HG03442 (cell line): ENCODE measurements at regions not wholly inside any gene's neighbourhood (a gene's known extent, or its start where the extent isn't known, plus 50 kb on each side); places are given as distances from the start of the nearest gene placed in this dataset.

Experiments used
- ATAC-seq: cut with Tn5 transposase; IDR thresholded peaks from one replicate; pipeline ENCODE4 v1.9.1; 2021; ENCODE audit warnings: mild to moderate bottlenecking, moderate library complexity; ENCODE audit not compliant: unreplicated experiment

GRCh38 chr1:104440011-104440410 is 690.3 kb downstream of the AMY1C start:
- no peak for ATAC-seq

DNA sequence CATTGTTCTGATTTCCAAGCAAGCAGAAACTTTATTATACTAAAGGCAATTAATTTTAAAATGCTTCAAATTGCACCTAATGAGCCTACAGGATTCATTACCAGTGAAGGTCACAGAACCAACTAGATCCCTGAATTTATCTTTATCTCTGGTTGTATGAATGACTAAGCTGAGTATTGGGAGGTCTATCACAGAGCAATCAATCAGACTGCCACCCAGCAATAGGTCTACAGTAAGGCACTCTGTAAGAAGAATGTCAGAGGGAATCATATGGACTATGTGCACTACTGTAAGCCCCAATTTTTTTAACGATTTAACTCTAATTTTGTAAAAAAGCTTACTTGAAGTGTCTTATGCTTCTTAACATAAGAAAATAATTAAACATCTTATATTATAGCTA is 707.0 kb downstream of the AMY1C start:
- no peak for ATAC-seq

- no peak for ATAC-seq
Measured at GRCh38 chr1:104459886-104460285, 710.2 kb downstream of the AMY1C start.

DNA sequence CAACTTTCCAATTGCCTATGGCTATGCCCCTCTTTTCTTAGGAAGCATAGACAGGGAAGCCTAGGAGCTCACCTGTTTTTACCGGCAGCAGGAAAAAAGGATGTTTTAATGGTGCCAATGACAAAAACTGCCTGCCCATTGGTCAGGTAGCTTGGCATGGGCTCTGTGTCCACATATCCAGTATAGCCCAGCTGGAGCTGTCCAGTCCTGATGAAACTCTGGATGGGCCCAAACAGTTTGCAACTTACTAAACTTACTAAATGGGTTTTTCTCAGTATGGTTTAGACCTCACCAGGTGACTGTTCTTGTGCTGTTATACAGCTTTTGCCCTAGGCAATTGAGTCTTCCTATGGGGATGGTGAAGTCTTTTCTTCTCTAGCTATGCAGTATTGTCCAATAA is 711.2 kb downstream of the AMY1C start:
- ATAC-seq: no peak

DNA sequence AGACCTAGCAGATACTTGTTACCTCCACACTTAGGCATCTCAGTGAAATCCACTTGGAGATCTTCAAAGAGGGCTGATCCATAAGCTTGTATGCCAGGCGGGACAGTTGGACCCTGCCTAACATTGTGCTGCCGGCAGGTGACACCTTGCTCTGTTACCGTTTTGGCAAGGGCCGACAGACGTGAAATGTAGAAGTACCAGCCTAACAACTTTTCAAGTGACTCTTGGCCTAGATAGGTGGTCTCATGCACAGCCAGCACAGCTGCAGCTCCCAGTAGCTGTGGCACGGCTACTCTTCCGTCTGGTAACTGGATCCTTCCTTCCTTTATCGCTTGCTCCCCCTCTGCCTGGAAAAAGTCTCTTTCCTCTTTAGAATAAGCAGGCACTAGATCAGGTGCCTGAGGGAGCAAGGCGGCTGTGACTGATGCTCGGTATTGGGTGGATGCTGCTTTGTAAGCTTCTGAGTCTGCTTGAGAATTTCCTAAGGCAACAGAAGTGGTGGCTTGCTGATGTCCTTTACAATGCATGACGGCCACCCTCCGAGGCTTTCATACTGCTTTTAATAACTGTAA is 713.5 kb downstream of the AMY1C start:
- ATAC-seq: no peak

DNA sequence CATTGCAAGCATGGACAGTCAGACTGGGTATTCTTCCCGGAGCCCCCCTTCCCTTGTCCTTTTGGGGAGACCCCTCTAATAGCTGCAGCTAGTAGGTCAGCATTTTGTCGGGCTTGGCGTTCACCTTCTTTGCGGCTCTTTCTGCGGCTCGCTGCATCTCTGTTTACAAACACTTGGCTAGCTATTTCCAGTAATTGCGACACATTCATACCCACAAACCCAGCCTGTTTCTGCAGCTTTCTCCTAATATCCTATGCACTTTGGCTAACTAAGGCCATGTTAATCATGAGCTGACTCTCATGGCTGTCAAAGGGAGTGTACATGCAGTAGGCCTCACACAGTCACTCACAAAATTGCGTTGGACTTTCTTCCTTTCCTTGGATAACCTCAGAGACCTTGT is 716.4 kb downstream of the AMY1C start:
- no peak for ATAC-seq

GRCh38 chr1:104467590-104467989 is 717.9 kb downstream of the AMY1C start:
- ATAC-seq: peak; percentile 41

DNA sequence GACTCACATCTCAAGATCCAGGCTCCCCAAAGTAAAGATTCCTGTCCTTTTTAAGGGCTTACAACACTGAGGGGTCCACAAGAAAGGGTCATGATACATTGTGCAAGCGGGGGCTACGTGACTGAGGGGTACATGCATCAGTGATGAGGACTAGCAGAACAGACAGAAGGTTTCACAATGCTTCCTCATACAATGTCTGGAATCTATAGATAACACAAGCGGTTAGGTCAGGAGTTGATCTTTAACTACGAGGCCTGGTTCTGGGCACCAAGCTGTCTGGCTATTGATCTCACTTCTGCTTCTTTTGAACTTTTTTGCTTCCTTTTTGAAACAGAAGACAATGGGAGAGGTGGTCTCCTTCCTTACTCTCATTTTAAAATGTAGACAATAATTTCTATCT is 718.6 kb downstream of the AMY1C start:
- peak; percentile 22 for ATAC-seq

- ATAC-seq: no peak
Measured at GRCh38 chr1:104476126-104476525, 726.4 kb downstream of the AMY1C start.

GRCh38 chr1:104488296-104489015 is 738.8 kb downstream of the AMY1C start:
- ATAC-seq: no peak

DNA sequence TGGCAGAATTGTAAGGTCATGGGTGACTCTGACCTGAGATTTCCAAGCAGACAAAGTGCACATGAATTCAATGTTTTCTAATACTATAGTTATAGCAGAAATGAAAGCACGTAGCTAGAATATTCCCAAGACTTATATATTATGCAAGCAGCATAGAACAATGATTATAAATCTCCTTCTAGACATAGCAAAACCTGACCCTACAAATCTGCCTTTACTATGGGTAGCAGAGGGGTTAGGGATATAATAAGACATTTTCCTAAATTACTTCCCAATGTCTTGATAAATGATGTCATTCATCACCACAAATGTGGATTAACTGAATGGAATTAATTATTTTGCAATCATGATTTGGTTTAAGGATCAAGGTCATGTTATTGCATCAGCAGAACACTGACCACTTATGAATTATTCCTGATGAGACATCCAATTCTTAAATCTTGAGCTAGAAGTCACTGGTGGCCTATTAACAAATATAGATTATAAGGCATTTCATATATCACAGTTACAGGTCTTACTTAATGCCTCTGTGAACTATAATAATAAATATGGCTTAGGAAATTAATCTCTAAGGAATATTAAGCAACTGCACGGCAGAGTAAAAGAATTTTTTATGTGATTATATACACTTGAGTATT is 776.6 kb downstream of the AMY1C start:
- no peak for ATAC-seq

- no peak for ATAC-seq
Measured at GRCh38 chr1:104531990-104532389, 782.3 kb downstream of the AMY1C start.

- ATAC-seq: no peak
Measured at GRCh38 chr1:104574620-104575019, 824.9 kb downstream of the AMY1C start.

DNA sequence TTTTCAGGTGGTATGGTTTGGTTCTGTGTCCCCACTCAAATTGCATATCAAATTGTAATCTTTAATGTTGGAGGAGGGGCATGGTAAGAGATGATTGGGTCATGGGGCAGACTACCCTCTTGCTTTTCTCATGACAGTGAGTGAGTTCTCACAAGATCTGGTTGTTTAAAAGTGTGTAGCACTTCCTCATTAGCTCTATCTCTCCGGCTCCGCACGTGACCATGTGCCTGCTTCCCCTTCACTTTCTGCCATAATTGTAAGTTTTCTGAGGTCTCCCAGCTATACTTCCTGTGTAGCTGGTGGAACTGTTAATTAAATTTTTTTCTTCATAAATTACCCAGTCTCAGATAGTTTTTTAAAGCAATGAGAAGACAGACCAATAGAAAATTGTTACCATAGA is 843.2 kb downstream of the AMY1C start:
- peak; percentile 42 for ATAC-seq

- peak; percentile 73 for ATAC-seq
Measured at GRCh38 chr1:104593413-104594187, 843.9 kb downstream of the AMY1C start.

DNA sequence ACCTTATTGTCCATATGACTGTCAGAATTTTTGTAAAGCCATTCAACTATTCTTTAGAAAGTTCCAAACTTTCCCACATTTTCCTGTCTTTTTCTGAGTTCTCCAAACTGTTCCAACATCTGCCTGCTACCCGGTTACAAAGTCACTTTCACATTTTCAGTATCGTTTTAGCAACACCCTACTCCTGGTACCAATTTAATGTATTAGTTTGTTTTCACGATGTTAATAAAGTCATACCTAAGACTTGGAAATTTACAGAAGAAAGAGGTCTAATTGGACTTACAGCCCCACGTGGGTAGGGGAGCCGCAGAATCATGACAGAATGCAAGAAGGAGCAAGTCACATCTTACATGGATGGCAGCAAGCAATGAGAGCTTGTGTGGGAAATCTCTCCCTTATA is 867.8 kb downstream of the AMY1C start:
- ATAC-seq: no peak

- ATAC-seq: no peak
Measured at GRCh38 chr1:104621221-104621620, 871.5 kb downstream of the AMY1C start.

GRCh38 chr1:104624538-104624937 is 874.8 kb downstream of the AMY1C start:
- ATAC-seq: no peak

GRCh38 chr1:104629589-104629988 is 879.9 kb downstream of the AMY1C start:
- no peak for ATAC-seq

GRCh38 chr1:104630567-104631149 is 881.0 kb downstream of the AMY1C start:
- no peak for ATAC-seq

- ATAC-seq: peak; percentile 73
Measured at GRCh38 chr1:104636581-104636980, 886.9 kb downstream of the AMY1C start.
